MM.1S (cell line): ENCODE measurements at regions not wholly inside any gene's neighbourhood (a gene's known extent, or its start where the extent isn't known, plus 50 kb on each side); places are given as distances from the start of the nearest gene placed in this dataset.

ENCODE experiments used
- DNase-seq: peaks from one replicate; pipeline ENCODE4 v3.0.0-alpha.2; 2015
- H2AFZ ChIP-seq: fragments of 300-600 bp; sonication (generic); 2 replicates; pipeline ENCODE4 v1.6.0; 2016; ENCODE audit warnings: antibody characterized with exemption, low read length
- H3F3A ChIP-seq: fragments of 300-600 bp; sonication (generic); 2 replicates; pipeline ENCODE4 v1.6.1; 2016; ENCODE audit warnings: mild to moderate bottlenecking, antibody characterized with exemption, low read length, moderate library complexity, mixed read lengths; ENCODE audit not compliant: insufficient read depth
- H3K27ac ChIP-seq: fragments of 300-600 bp; sonication (generic); 2 replicates; pipeline ENCODE4 v1.5.1; 2016; ENCODE audit warnings: mild to moderate bottlenecking, low read length
- H3K27me3 ChIP-seq: fragments of 300-600 bp; sonication (generic); replicated peaks from 2 replicates; pipeline ENCODE4 v1.6.0; 2016; ENCODE audit warnings: low read length; ENCODE audit not compliant: insufficient read depth
- H3K36me3 ChIP-seq: fragments of 300-600 bp; sonication (generic); replicated peaks from 2 replicates; pipeline ENCODE4 v1.6.1; 2016; ENCODE audit warnings: mild to moderate bottlenecking, low read length, mixed read lengths; ENCODE audit not compliant: insufficient read depth
- H3K4me1 ChIP-seq: fragments of 300-600 bp; sonication (generic); 2 replicates; pipeline ENCODE4 v1.6.1; 2016; ENCODE audit warnings: low read length, mixed read lengths
- H3K4me2 ChIP-seq: fragments of 300-600 bp; sonication (generic); 2 replicates; pipeline ENCODE4 v1.6.0; 2016; ENCODE audit warnings: low read depth, low read length
- H3K4me3 ChIP-seq: fragments of 300-600 bp; sonication (generic); 2 replicates; pipeline ENCODE4 v1.5.1; 2016; ENCODE audit warnings: low read length, mixed read lengths
- H3K79me2 ChIP-seq: fragments of 300-600 bp; sonication (generic); 2 replicates; pipeline ENCODE4 v1.6.1; 2016; ENCODE audit warnings: mixed run types, low read length, mixed read lengths
- H3K9ac ChIP-seq: fragments of 300-600 bp; sonication (generic); 2 replicates; pipeline ENCODE4 v1.6.1; 2016; ENCODE audit warnings: low read length, mixed read lengths
- H3K9me2 ChIP-seq: fragments of 300-600 bp; sonication (generic); replicated peaks from 2 replicates; pipeline ENCODE4 v1.6.1; 2016; ENCODE audit warnings: mild to moderate bottlenecking, low read length, mixed read lengths; ENCODE audit not compliant: insufficient read depth
- H3K9me3 ChIP-seq: fragments of 300-600 bp; sonication (generic); replicated peaks from 2 replicates; pipeline ENCODE4 v1.6.1; 2016; ENCODE audit warnings: mild to moderate bottlenecking, low read length, mixed read lengths; ENCODE audit not compliant: insufficient read depth
- H4K20me1 ChIP-seq: fragments of 300-600 bp; sonication (generic); 2 replicates; pipeline ENCODE4 v1.6.1; 2016; ENCODE audit warnings: mild to moderate bottlenecking, low read length, moderate library complexity, mixed read lengths; ENCODE audit not compliant: insufficient read depth
- EZH2 ChIP-seq: fragments of 300-600 bp; sonication (generic); optimal IDR thresholded peaks from 2 replicates; pipeline ENCODE3; 2017; ENCODE audit warnings: low read depth, mild to moderate bottlenecking, antibody characterized with exemption, low read length, mixed read lengths
- EZH2phosphoT487 ChIP-seq: fragments of 300-600 bp; sonication (generic); IDR thresholded peaks from 2 replicates; pipeline ENCODE4 v1.6.1; 2018; ENCODE audit warnings: antibody characterized with exemption, low read length
- TF ChIP-seq, protein P1 (sequence below): fragments of 300-600 bp; sonication (generic); IDR thresholded peaks from 2 replicates; pipeline ENCODE4 v1.5.1; 2016; ENCODE audit warnings: antibody characterized with exemption, low read length, mixed read lengths

DNA sequence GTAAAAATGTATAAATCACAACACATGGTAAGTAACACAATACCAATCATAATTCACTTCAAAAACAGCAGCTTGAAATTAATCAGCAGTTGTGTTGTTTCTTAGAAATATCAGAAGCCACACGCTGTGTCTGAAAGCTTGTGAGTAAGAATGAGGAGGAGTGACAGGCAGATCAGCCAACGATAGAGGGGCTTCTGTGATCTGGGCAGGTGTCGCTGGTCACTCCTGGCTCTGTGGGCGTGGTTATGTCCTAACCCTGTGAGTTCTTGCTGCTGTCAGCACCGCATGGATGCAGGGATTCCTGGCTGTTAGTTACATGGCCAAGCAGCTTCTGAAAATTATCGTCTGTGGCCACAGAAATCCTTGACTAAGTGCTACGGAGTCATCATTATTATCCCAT is 123.4 kb downstream of the SLC25A47 start:
- Histone ChIP-seq H3K4me2 (no peak overlapping the region), H3K9me3 (no peaks in the 10 kb centered on the region), H3K4me1 (no peaks in the 10 kb centered on the region), H3K79me2 (no peaks in the 10 kb centered on the region), H2AFZ (no peak overlapping the region), H3F3A (no peaks in the 10 kb centered on the region), H3K9ac (no peak overlapping the region), H3K27ac (no peak overlapping the region), H3K9me2 (no peaks in the 10 kb centered on the region), H3K36me3 (no peaks in the 10 kb centered on the region), H3K4me3 (no peak overlapping the region), H4K20me1 (no peaks in the 10 kb centered on the region), H3K27me3 (no peaks in the 10 kb centered on the region)
- DNase-seq = no peak
- TF ChIP-seq EZH2 (no peak), EZH2phosphoT487 (no peak)
- TF ChIP-seq, protein P1, sequence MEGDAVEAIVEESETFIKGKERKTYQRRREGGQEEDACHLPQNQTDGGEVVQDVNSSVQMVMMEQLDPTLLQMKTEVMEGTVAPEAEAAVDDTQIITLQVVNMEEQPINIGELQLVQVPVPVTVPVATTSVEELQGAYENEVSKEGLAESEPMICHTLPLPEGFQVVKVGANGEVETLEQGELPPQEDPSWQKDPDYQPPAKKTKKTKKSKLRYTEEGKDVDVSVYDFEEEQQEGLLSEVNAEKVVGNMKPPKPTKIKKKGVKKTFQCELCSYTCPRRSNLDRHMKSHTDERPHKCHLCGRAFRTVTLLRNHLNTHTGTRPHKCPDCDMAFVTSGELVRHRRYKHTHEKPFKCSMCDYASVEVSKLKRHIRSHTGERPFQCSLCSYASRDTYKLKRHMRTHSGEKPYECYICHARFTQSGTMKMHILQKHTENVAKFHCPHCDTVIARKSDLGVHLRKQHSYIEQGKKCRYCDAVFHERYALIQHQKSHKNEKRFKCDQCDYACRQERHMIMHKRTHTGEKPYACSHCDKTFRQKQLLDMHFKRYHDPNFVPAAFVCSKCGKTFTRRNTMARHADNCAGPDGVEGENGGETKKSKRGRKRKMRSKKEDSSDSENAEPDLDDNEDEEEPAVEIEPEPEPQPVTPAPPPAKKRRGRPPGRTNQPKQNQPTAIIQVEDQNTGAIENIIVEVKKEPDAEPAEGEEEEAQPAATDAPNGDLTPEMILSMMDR = no peak

DNA sequence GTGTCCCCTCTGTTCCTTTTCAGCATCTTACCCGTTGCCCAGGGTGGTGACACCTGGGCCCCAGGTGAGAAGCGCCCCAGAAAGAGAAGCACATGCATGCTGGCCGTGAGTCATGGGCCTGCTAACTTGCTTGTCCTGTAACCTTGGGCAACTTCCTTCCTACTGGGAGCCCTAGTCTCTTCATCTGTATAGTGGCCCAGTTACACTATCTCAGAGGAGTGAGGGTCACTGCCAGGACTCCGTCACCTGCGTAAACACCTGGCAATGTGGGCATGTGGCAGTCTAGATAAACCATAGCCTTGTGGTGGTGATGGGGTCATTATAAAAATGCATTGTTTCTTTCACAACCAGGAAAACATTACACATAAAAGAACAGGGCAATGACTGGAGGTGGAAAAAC is 125.2 kb downstream of the SLC25A47 start:
- Histone ChIP-seq H3K27ac (no peak overlapping the region), H3K9me3 (no peaks in the 10 kb centered on the region), H3K9ac (no peak overlapping the region), H3K4me1 (no peaks in the 10 kb centered on the region), H3F3A (no peaks in the 10 kb centered on the region), H4K20me1 (no peaks in the 10 kb centered on the region), H2AFZ (no peak overlapping the region), H3K4me3 (no peak overlapping the region), H3K9me2 (no peaks in the 10 kb centered on the region), H3K27me3 (no peaks in the 10 kb centered on the region), H3K4me2 (no peak overlapping the region), H3K79me2 (no peaks in the 10 kb centered on the region), H3K36me3 (no peaks in the 10 kb centered on the region)
- TF ChIP-seq EZH2phosphoT487 = no peak
- DNase-seq = no peak

DNA sequence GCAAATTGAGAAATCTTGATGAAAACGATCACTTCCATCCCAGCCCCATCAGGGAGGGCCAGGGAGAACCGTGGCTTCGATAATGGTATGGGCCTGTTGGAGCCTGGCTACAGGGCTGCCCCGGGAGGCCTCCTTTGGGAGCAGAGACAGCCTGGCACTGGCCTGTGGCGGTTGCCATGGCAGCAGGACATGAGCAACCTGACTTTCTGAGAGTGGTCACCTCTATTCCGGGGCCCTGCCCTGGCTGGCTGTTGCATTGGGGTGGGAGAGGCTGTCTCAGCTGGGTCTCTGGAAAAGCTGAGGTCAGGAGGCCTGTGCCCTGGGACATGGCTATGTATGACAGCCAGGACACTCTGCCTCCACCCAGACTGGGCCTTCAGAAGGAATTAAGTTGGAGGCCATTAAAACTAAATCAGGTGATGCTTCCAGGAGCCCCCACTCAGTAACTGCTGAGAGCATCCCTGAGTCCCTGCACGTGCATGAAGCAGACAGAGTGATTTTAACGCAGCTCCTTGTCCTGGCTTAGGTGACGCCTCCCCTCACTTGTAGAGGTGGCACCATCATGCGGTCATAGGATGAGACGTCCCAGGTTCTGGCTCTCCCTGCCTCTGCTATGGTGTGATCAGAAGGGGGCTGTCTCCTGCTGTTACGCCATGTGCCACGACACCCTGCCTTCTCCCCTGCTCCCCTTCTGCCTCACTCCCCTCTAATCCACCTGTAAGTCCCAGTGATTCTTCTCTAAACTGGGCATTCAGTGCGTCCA is 126.3 kb downstream of the SLC25A47 start:
- Histone ChIP-seq H3K4me2 (no peak overlapping the region), H3F3A (no peaks in the 10 kb centered on the region), H3K4me3 (no peak overlapping the region), H3K9ac (no peak overlapping the region), H3K79me2 (no peaks in the 10 kb centered on the region), H3K9me3 (no peaks in the 10 kb centered on the region), H4K20me1 (no peaks in the 10 kb centered on the region), H3K9me2 (no peaks in the 10 kb centered on the region), H2AFZ (no peak overlapping the region), H3K36me3 (no peaks in the 10 kb centered on the region), H3K27ac (no peak overlapping the region), H3K4me1 (no peaks in the 10 kb centered on the region), H3K27me3 (no peaks in the 10 kb centered on the region)
- no peak for TF ChIP-seq EZH2
- no peak for TF ChIP-seq EZH2phosphoT487
- TF ChIP-seq, protein P1 = no peak
- DNase-seq = no peak

DNA sequence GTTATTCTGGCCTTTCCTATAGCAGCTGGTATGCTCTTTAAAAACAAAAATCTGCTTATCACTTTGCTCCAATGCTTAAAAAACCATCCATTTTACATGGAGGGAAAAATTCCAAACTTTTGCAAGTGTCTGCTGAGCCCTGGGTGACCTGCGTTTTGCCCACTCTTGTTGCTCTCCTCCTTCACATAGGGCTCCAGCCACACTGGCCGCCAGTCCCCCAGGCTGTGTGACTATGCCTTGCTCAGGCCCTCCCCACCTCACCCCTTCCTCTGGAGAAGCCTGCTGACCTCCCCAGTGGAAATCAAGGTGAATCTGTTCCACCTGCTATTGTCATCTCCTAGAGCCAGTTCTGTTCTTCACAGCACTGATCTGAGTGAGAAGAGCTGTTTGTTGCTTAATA is 126.9 kb downstream of the SLC25A47 start:
- H3K9me2 ChIP-seq = no peaks in the 10 kb centered on the region
- H3K79me2 ChIP-seq = no peaks in the 10 kb centered on the region
- no peaks in the 10 kb centered on the region for H3K9me3 ChIP-seq
- no peak overlapping the region for H3K4me3 ChIP-seq
- no peak overlapping the region for H3K4me2 ChIP-seq
- H3F3A ChIP-seq = no peaks in the 10 kb centered on the region
- H3K9ac ChIP-seq = no peak overlapping the region
- TF ChIP-seq EZH2phosphoT487 (no peak), EZH2 (no peak)
- TF ChIP-seq, protein P1 = no peak
- H2AFZ ChIP-seq = no peak overlapping the region
- H4K20me1 ChIP-seq = no peaks in the 10 kb centered on the region
- DNase-seq = no peak
- no peaks in the 10 kb centered on the region for H3K36me3 ChIP-seq
- no peaks in the 10 kb centered on the region for H3K27me3 ChIP-seq
- H3K27ac ChIP-seq = no peak overlapping the region
- H3K4me1 ChIP-seq = no peaks in the 10 kb centered on the region
